ENCODE measurements at regions not wholly inside any gene's neighbourhood (a gene's known extent, or its start where the extent isn't known, plus 50 kb on each side); places are given as distances from the start of the nearest gene placed in this dataset.

- TF ChIP-seq GABPA (IDR thresholded peaks at IDR 0.05; ENCODE audit: low read depth), result no peak
- no peak for TF ChIP-seq PBX3 (IDR thresholded peaks at IDR 0.05)
- TF ChIP-seq CTCF (IDR thresholded peaks at IDR 0.05), result no peak
- no peak for TF ChIP-seq RAD21 (IDR thresholded peaks at IDR 0.05; ENCODE audit: low read length)
- TF ChIP-seq FOXJ3 (CRISPR knock-in tag; IDR thresholded peaks at IDR 0.05), result no peak
- no peak for TF ChIP-seq TAF1 (IDR thresholded peaks at IDR 0.05; ENCODE audit: borderline replicate concordance, low read depth, low read length)
- no peak for TF ChIP-seq EP300 (IDR thresholded peaks at IDR 0.05; ENCODE audit: borderline replicate concordance in 1 of 2, low read depth in 1 of 2, low read length in 1 of 2)
- no peak for TF ChIP-seq JUND (IDR thresholded peaks at IDR 0.05)
- no peak for TF ChIP-seq ELF1 (IDR thresholded peaks at IDR 0.05)
Observed at GRCh38 chr10:127797339-127797738, 60.4 kb downstream of the FOXI2 start.

Data from SK-N-SH (cell line).